Trophoblast cell (in vitro differentiated cells and primary cell): ENCODE measurements at regions not wholly inside any gene's neighbourhood (a gene's known extent, or its start where the extent isn't known, plus 50 kb on each side); places are given as distances from the start of the nearest gene placed in this dataset.

Experiments used
- DNase-seq, 2 donors: peaks; one replicate each; pipeline ENCODE4 v3.0.0-alpha.2; 2016
- H2AFZ ChIP-seq: 2 replicates; pipeline ENCODE4 v1.6.1; 2013; ENCODE audit warnings: low read length, moderate library complexity, mild to moderate bottlenecking; ENCODE audit not compliant: insufficient read depth, poor library complexity
- H2AK5ac ChIP-seq: 2 replicates; pipeline ENCODE4 v1.6.1; 2013; ENCODE audit warnings: mild to moderate bottlenecking, low read length
- H2BK120ac ChIP-seq: 2 replicates; pipeline ENCODE4 v1.6.1; 2013; ENCODE audit warnings: low read length, mild to moderate bottlenecking, moderate library complexity; ENCODE audit not compliant: insufficient read depth, poor library complexity
- H2BK12ac ChIP-seq: 2 replicates; pipeline ENCODE4 v1.6.1; 2013; ENCODE audit warnings: mild to moderate bottlenecking, low read length, moderate library complexity
- H2BK5ac ChIP-seq: 2 replicates; pipeline ENCODE4 v1.6.1; 2013; ENCODE audit warnings: low read length, low read depth, moderate library complexity, mild to moderate bottlenecking; ENCODE audit not compliant: poor library complexity
- H3K14ac ChIP-seq: 2 replicates; pipeline ENCODE4 v1.6.1; 2013; ENCODE audit warnings: mild to moderate bottlenecking, low read length
- H3K18ac ChIP-seq: 2 replicates; pipeline ENCODE4 v1.6.1; 2013; ENCODE audit warnings: mild to moderate bottlenecking, low read length
- H3K23ac ChIP-seq: 2 replicates; pipeline ENCODE4 v1.6.1; 2013; ENCODE audit warnings: low read length
- H3K27ac ChIP-seq: 2 replicates; pipeline ENCODE4 v1.5.1; 2013; ENCODE audit warnings: low read depth, mild to moderate bottlenecking, inconsistent platforms, low read length, moderate library complexity
- H3K27me3 ChIP-seq: 2 replicates; pipeline ENCODE4 v1.6.1; 2013; ENCODE audit warnings: inconsistent platforms, mild to moderate bottlenecking, low read length, moderate library complexity; ENCODE audit not compliant: insufficient read depth
- H3K36me3 ChIP-seq, 2 experiments: 1 replicate in 1 of 2; 2 replicates in 1 of 2; pipeline ENCODE4 v1.6.1; 2013; ENCODE audit warnings: low read length in 2 of 2, mild to moderate bottlenecking in 2 of 2, moderate library complexity in 1 of 2; ENCODE audit not compliant: insufficient read depth in 2 of 2, control insufficient read depth in 1 of 2
- H3K4ac ChIP-seq: 2 replicates; pipeline ENCODE4 v1.6.1; 2013; ENCODE audit warnings: low read depth, mild to moderate bottlenecking, low read length, moderate library complexity
- H3K4me1 ChIP-seq, 2 experiments: 1 replicate in 1 of 2; 2 replicates in 1 of 2; pipeline ENCODE4 v1.6.1; 2013; ENCODE audit warnings: low read length in 2 of 2, mild to moderate bottlenecking in 2 of 2, moderate library complexity in 1 of 2; ENCODE audit not compliant: insufficient read depth in 2 of 2, control insufficient read depth in 1 of 2
- H3K4me2 ChIP-seq: 2 replicates; pipeline ENCODE4 v1.6.1; 2013; ENCODE audit warnings: inconsistent platforms, mild to moderate bottlenecking, low read length, moderate library complexity
- H3K4me3 ChIP-seq: 2 replicates; pipeline ENCODE4 v1.5.1; 2013; ENCODE audit warnings: mild to moderate bottlenecking, low read depth, low read length, inconsistent platforms
- H3K79me1 ChIP-seq: one replicate; pipeline ENCODE4 v1.6.1; 2013; ENCODE audit warnings: low read length
- H3K79me2 ChIP-seq: 2 replicates; pipeline ENCODE4 v1.6.1; 2013; ENCODE audit warnings: low read length, mild to moderate bottlenecking; ENCODE audit not compliant: control insufficient read depth, insufficient read depth, poor library complexity
- H3K9ac ChIP-seq: 2 replicates; pipeline ENCODE4 v1.6.1; 2013; ENCODE audit warnings: mild to moderate bottlenecking, low read length
- H3K9me3 ChIP-seq: 2 replicates; pipeline ENCODE4 v1.6.1; 2013; ENCODE audit warnings: low read depth, mild to moderate bottlenecking, control low read depth, inconsistent platforms, low read length; ENCODE audit not compliant: insufficient read depth
- H4K12ac ChIP-seq: 2 replicates; pipeline ENCODE4 v1.6.1; 2013; ENCODE audit warnings: low read depth, mild to moderate bottlenecking, low read length, moderate library complexity
- H4K8ac ChIP-seq: 2 replicates; pipeline ENCODE4 v1.6.1; 2013; ENCODE audit warnings: low read depth, mild to moderate bottlenecking, low read length, moderate library complexity
- H4K91ac ChIP-seq: one replicate; pipeline ENCODE4 v1.6.1; 2013; ENCODE audit warnings: low read depth, mild to moderate bottlenecking, low read length, moderate library complexity
- WGBS: extraction: QIAGEN DNeasy Blood & Tissue Kit; methylation state at CpG from one replicate; pipeline ENCODE4 v1.1.7; 2013; ENCODE audit warnings: missing lambda C conversion rate; ENCODE audit not compliant: insufficient read length, insufficient coverage; ENCODE audit errors: extremely low coverage; 5-methylcytosine and 5-hydroxymethylcytosine counted together

- Histone ChIP-seq H2AK5ac (no peak overlapping the region), H2AFZ (no peak overlapping the region), H3K14ac (no peak overlapping the region), H3K9me3 (no peaks in the 10 kb centered on the region), H3K79me2 (no peaks in the 10 kb centered on the region), H3K36me3 (no peaks in the 10 kb centered on the region), H3K27me3 (no peaks in the 10 kb centered on the region), H3K4ac (no peak overlapping the region), H3K23ac (no peak overlapping the region), H4K8ac (no peak overlapping the region), H4K91ac (no peak overlapping the region), H3K4me1 (no peaks in the 10 kb centered on the region), H3K27ac (no peak overlapping the region), H4K12ac (no peak overlapping the region), H3K4me2 (no peak overlapping the region), H3K4me3 (no peak overlapping the region), H3K18ac (no peak overlapping the region), H2BK120ac (no peak overlapping the region), H3K79me1 (no peaks in the 10 kb centered on the region), H2BK5ac (no peak overlapping the region), H2BK12ac (no peak overlapping the region), H3K9ac (no peak overlapping the region)
- DNase-seq, result no peak
- no CpG with 5 or more reads among the region's 3 CpGs for WGBS
These were observed 142.2 kb upstream of the DLGAP1 start for GRCh38 chr18:4597301-4597700.

- no peaks in the 10 kb centered on the region for H3K79me1 ChIP-seq
- no peak overlapping the region for H2BK120ac ChIP-seq
- no peaks in the 10 kb centered on the region for H3K79me2 ChIP-seq
- no peaks in the 10 kb centered on the region for H3K9me3 ChIP-seq
- H3K4ac ChIP-seq, result no peak overlapping the region
- H3K27me3 ChIP-seq, result no peaks in the 10 kb centered on the region
- DNase-seq, result no peak
- no peaks in the 10 kb centered on the region for H3K36me3 ChIP-seq
- no peak overlapping the region for H4K8ac ChIP-seq
- H3K4me1 ChIP-seq, result no peaks in the 10 kb centered on the region
- H4K12ac ChIP-seq, result no peak overlapping the region
- no peak overlapping the region for H3K27ac ChIP-seq
- H3K18ac ChIP-seq, result no peak overlapping the region
- no peak overlapping the region for H3K9ac ChIP-seq
- H3K4me2 ChIP-seq, result no peak overlapping the region
- no peak overlapping the region for H3K23ac ChIP-seq
- H4K91ac ChIP-seq, result no peak overlapping the region
- no peak overlapping the region for H2AFZ ChIP-seq
- WGBS, result no CpG with 5 or more reads among the region's 1 CpG
- H2BK12ac ChIP-seq, result no peak overlapping the region
- H2BK5ac ChIP-seq, result no peak overlapping the region
- H3K4me3 ChIP-seq, result no peak overlapping the region
- no peak overlapping the region for H3K14ac ChIP-seq
- H2AK5ac ChIP-seq, result no peak overlapping the region
These were observed 138.8 kb upstream of the DLGAP1 start for GRCh38 chr18:4593895-4594294.

GRCh38 chr18:4593459-4593858 is 138.4 kb upstream of the DLGAP1 start:
- H2BK5ac ChIP-seq, result no peak overlapping the region
- no peak overlapping the region for H3K18ac ChIP-seq
- H3K9me3 ChIP-seq, result no peaks in the 10 kb centered on the region
- H3K4ac ChIP-seq, result no peak overlapping the region
- no peak overlapping the region for H2BK120ac ChIP-seq
- H2AK5ac ChIP-seq, result no peak overlapping the region
- H3K9ac ChIP-seq, result no peak overlapping the region
- no peaks in the 10 kb centered on the region for H3K36me3 ChIP-seq
- H2AFZ ChIP-seq, result no peak overlapping the region
- H3K14ac ChIP-seq, result no peak overlapping the region
- no peak overlapping the region for H4K8ac ChIP-seq
- H4K91ac ChIP-seq, result no peak overlapping the region
- no peaks in the 10 kb centered on the region for H3K4me1 ChIP-seq
- no peak overlapping the region for H3K4me3 ChIP-seq
- no peaks in the 10 kb centered on the region for H3K79me1 ChIP-seq
- DNase-seq, result no peak
- H4K12ac ChIP-seq, result no peak overlapping the region
- H3K27me3 ChIP-seq, result no peaks in the 10 kb centered on the region
- H3K79me2 ChIP-seq, result no peaks in the 10 kb centered on the region
- H2BK12ac ChIP-seq, result no peak overlapping the region
- H3K23ac ChIP-seq, result no peak overlapping the region
- H3K27ac ChIP-seq, result no peak overlapping the region
- WGBS, result no CpG with 5 or more reads among the region's 4 CpGs
- H3K4me2 ChIP-seq, result no peak overlapping the region

GRCh38 chr18:4589056-4589800 is 134.1 kb upstream of the DLGAP1 start:
- H3K36me3 ChIP-seq, result no peaks in the 10 kb centered on the region
- no peaks in the 10 kb centered on the region for H3K79me1 ChIP-seq
- no peak overlapping the region for H3K27ac ChIP-seq
- H2AFZ ChIP-seq, result no peak overlapping the region
- no peak overlapping the region for H3K9ac ChIP-seq
- no peak overlapping the region for H4K8ac ChIP-seq
- no peak for DNase-seq
- no peak overlapping the region for H3K23ac ChIP-seq
- no peaks in the 10 kb centered on the region for H3K27me3 ChIP-seq
- H4K91ac ChIP-seq, result no peak overlapping the region
- no peaks in the 10 kb centered on the region for H3K79me2 ChIP-seq
- no peak overlapping the region for H2AK5ac ChIP-seq
- H3K14ac ChIP-seq, result no peak overlapping the region
- no peak overlapping the region for H2BK12ac ChIP-seq
- H3K9me3 ChIP-seq, result no peaks in the 10 kb centered on the region
- WGBS, result no CpG with 5 or more reads among the region's 5 CpGs
- H2BK120ac ChIP-seq, result no peak overlapping the region
- H3K18ac ChIP-seq, result no peak overlapping the region
- no peak overlapping the region for H3K4ac ChIP-seq
- H2BK5ac ChIP-seq, result no peak overlapping the region
- H4K12ac ChIP-seq, result no peak overlapping the region
- H3K4me1 ChIP-seq, result no peaks in the 10 kb centered on the region
- no peak overlapping the region for H3K4me2 ChIP-seq
- no peak overlapping the region for H3K4me3 ChIP-seq
